Sigmoid colon (tissue), 4 donors: ENCODE measurements at regions not wholly inside any gene's neighbourhood (a gene's known extent, or its start where the extent isn't known, plus 50 kb on each side); places are given as distances from the start of the nearest gene placed in this dataset.

Source experiments
- POLR2AphosphoS5 ChIP-seq, 4 donors: sonication (generic); formaldehyde crosslinking; IDR thresholded peaks; one replicate each; pipeline ENCODE4 v1.6.1; 2017; ENCODE audit warnings: antibody characterized with exemption in 4 of 4
- TF ChIP-seq, protein P1 (sequence below), 4 experiments: fragments of 450-650 bp in 3 of 4; fragments of 200-600 bp in 1 of 4; IDR thresholded peaks; one replicate each; pipeline ENCODE4 v1.5.1; 2016 to 2019; ENCODE audit warnings: antibody characterized with exemption in 4 of 4, mild to moderate bottlenecking in 3 of 4, moderate library complexity in 2 of 4

DNA sequence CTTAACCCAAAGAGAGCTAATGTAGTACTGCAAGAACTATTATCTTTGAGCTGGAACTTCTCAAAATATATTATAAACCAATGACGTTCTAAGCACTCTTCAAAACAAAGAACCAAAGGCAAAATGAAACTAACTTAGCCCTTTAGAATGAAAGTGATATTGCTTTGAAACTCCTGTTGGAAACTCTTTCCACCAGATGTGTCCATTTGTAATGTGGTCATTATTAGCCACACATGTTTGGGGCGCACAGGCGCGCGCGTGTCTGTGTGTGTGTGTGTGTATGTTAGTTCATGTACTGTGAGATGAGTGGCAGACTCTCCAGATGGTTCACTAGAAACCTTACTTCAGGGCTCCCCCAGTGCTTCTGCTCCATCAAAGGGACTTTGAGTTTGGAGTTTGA is 323.4 kb downstream of the BCL11A start:
- TF ChIP-seq, protein P1, sequence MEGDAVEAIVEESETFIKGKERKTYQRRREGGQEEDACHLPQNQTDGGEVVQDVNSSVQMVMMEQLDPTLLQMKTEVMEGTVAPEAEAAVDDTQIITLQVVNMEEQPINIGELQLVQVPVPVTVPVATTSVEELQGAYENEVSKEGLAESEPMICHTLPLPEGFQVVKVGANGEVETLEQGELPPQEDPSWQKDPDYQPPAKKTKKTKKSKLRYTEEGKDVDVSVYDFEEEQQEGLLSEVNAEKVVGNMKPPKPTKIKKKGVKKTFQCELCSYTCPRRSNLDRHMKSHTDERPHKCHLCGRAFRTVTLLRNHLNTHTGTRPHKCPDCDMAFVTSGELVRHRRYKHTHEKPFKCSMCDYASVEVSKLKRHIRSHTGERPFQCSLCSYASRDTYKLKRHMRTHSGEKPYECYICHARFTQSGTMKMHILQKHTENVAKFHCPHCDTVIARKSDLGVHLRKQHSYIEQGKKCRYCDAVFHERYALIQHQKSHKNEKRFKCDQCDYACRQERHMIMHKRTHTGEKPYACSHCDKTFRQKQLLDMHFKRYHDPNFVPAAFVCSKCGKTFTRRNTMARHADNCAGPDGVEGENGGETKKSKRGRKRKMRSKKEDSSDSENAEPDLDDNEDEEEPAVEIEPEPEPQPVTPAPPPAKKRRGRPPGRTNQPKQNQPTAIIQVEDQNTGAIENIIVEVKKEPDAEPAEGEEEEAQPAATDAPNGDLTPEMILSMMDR (IDR thresholded peaks at IDR 0.05): no peak
- no peak for TF ChIP-seq POLR2AphosphoS5 (IDR thresholded peaks at IDR 0.05)
